Gastrocnemius medialis (tissue), 4 donors: ENCODE measurements at regions not wholly inside any gene's neighbourhood (a gene's known extent, or its start where the extent isn't known, plus 50 kb on each side); places are given as distances from the start of the nearest gene placed in this dataset.

Source experiments
- ATAC-seq, 2 donors: fragments of 150-250 bp; one replicate each; pipeline ENCODE4 v1.9.1; 2016
- DNase-seq, 2 donors: peaks; one replicate each; pipeline ENCODE4 v3.0.0-alpha.2; 2019
- H3K27ac ChIP-seq, 4 donors: fragments of 200-600 bp; sonication (generic); 1 replicate in 1 of 4; 2 replicates in 3 of 4; pipeline ENCODE4 v1.5.1; 2016 to 2018; ENCODE audit warnings: mild to moderate bottlenecking in 2 of 4, moderate library complexity in 1 of 4
- H3K27me3 ChIP-seq, 3 donors: fragments of 200-600 bp; sonication (generic) in 2 of 3; 1 replicate in 1 of 3; 2 replicates in 2 of 3; pipeline versions ENCODE4 v1.5.1 to v1.6.0; 2016 to 2019; ENCODE audit warnings: mild to moderate bottlenecking in 1 of 3, moderate library complexity in 1 of 3
- H3K36me3 ChIP-seq, 2 donors: fragments of 200-600 bp; sonication (generic) in 1 of 2; one replicate each; pipeline ENCODE4 v1.5.1; 2017 to 2018
- H3K4me1 ChIP-seq, 2 donors: fragments of 200-600 bp; sonication (generic) in 1 of 2; one replicate each; pipeline ENCODE4 v1.5.1; 2016 to 2017; ENCODE audit warnings: mild to moderate bottlenecking in 2 of 2
- H3K4me3 ChIP-seq, 4 donors: fragments of 200-600 bp; sonication (generic) in 3 of 4; 1 replicate in 1 of 4; 2 replicates in 3 of 4; pipeline ENCODE4 v1.5.1; 2016 to 2019; ENCODE audit warnings: mild to moderate bottlenecking in 2 of 4
- H3K9me3 ChIP-seq, 3 donors: fragments of 200-600 bp; sonication (generic) in 2 of 3; 1 replicate in 1 of 3; 2 replicates in 2 of 3; pipeline ENCODE4 v1.5.1; 2016 to 2019
- CTCF ChIP-seq, 5 experiments: fragments of 450-650 bp in 3 of 5; fragments of 200-600 bp in 2 of 5; sonication (generic) in 2 of 5; IDR thresholded peaks in 4 of 5; conservative IDR thresholded peaks in 1 of 5; 1 replicate in 4 of 5; 2 replicates in 1 of 5; pipeline ENCODE4 v1.5.1; 2016 to 2019; ENCODE audit warnings: antibody characterized with exemption in 5 of 5, mild to moderate bottlenecking in 3 of 5, moderate library complexity in 3 of 5
- POLR2A ChIP-seq, 2 donors: fragments of 450-650 bp; IDR thresholded peaks; one replicate each; pipeline ENCODE4 v1.6.1; 2017; ENCODE audit warnings: antibody characterized with exemption in 2 of 2, mild to moderate bottlenecking in 2 of 2, moderate library complexity in 2 of 2
- in situ Hi-C, 4 donors: fragments of 200-750 bp; cut with MboI; loops; one replicate each; pipeline versions ENCODE4 v1.15.0 to v1.8.0; 2017; ENCODE audit warnings: low sequenced_read_pairs in 4 of 4
- intact Hi-C: fragments of 100-400 bp; cut with DNase I; formaldehyde crosslinking; loops from one replicate; pipeline ENCODE4 v1.15.1; 2023; ENCODE audit warnings: low total_unique reads

- no peak for DNase-seq
- no peaks in the 10 kb centered on the region for H3K4me1 ChIP-seq
- intact Hi-C loops = no loop called here
- H3K27me3 ChIP-seq = no peaks in the 10 kb centered on the region
- no peak for ATAC-seq
- no peaks in the 10 kb centered on the region for H3K9me3 ChIP-seq
- no peak overlapping the region for H3K27ac ChIP-seq
- in situ Hi-C loops = no loop called here
- H3K4me3 ChIP-seq = no peak overlapping the region
- no peak for TF ChIP-seq CTCF (IDR thresholded peaks at IDR 0.05 in 4 of 5, conservative IDR thresholded peaks at IDR 0.05 in 1 of 5)
- no peak for TF ChIP-seq POLR2A (IDR thresholded peaks at IDR 0.05)
- no peaks in the 10 kb centered on the region for H3K36me3 ChIP-seq
These were observed 571.0 kb downstream of the RNF144B start for GRCh38 chr6:18958146-18958545.

DNA sequence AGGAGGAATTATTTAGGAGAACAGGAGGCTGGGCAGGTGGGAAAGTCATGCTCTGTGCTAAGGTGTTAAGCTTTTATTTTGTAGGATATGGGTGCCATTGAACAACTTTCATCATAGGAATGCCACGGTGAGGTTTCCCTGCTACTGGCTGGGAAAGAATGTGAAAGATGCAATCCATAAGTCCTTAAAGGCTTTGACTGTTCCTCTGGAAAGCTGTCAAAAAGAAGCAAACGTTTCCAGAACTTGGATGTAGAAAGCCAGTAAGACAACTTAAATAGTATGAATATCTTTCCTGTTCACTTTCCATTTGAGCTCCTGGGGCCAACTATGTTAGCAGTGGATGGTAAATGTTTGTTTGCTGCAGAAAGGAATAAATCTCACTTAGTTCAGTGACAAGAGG lies 574.4 kb downstream of the RNF144B start:
- H3K36me3 ChIP-seq = no peaks in the 10 kb centered on the region
- no peak overlapping the region for H3K27ac ChIP-seq
- in situ Hi-C loops (no loop called here), intact Hi-C loops (no loop called here)
- no peaks in the 10 kb centered on the region for H3K9me3 ChIP-seq
- TF ChIP-seq POLR2A (IDR thresholded peaks at IDR 0.05) (no peak), CTCF (IDR thresholded peaks at IDR 0.05 in 4 of 5, conservative IDR thresholded peaks at IDR 0.05 in 1 of 5) (no peak)
- H3K4me3 ChIP-seq = no peak overlapping the region
- DNase-seq (no peak), ATAC-seq (no peak)
- no peaks in the 10 kb centered on the region for H3K27me3 ChIP-seq
- no peaks in the 10 kb centered on the region for H3K4me1 ChIP-seq

GRCh38 chr6:18962361-18962905 lies 575.3 kb downstream of the RNF144B start:
- H3K27me3 ChIP-seq = no peaks in the 10 kb centered on the region
- H3K4me1 ChIP-seq = no peaks in the 10 kb centered on the region
- in situ Hi-C loops (no loop called here), intact Hi-C loops (no loop called here)
- no peak for DNase-seq
- no peak for ATAC-seq
- no peaks in the 10 kb centered on the region for H3K36me3 ChIP-seq
- no peak overlapping the region for H3K27ac ChIP-seq
- H3K4me3 ChIP-seq = no peak overlapping the region
- TF ChIP-seq POLR2A (IDR thresholded peaks at IDR 0.05) = no peak
- no peak for TF ChIP-seq CTCF (IDR thresholded peaks at IDR 0.05 in 4 of 5, conservative IDR thresholded peaks at IDR 0.05 in 1 of 5)
- H3K9me3 ChIP-seq = no peaks in the 10 kb centered on the region

DNA sequence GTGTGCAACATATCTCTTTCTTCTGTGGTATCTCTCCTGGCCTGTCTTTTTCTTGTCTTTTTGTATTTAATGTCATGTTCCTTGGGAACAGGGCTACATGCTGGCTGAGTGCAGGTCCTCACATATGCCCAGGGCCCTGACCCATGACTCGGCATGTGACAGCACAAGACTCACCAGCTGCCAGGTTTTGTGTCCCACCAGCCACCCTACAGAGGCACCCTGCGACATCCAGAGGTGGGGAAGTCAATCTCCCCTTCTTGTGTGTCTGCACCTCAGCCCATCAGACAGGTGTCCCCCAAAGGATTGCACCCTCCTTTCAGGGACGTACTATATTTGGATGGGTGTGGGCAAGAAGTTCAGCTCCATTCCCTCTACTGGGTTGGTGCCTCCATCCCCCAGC lies 576.3 kb downstream of the RNF144B start:
- Histone ChIP-seq H3K4me1 (no peaks in the 10 kb centered on the region), H3K27ac (no peak overlapping the region), H3K9me3 (no peaks in the 10 kb centered on the region), H3K27me3 (no peaks in the 10 kb centered on the region), H3K4me3 (no peak overlapping the region), H3K36me3 (no peaks in the 10 kb centered on the region)
- in situ Hi-C loops (no loop called here), intact Hi-C loops (no loop called here)
- no peak for ATAC-seq
- TF ChIP-seq POLR2A (IDR thresholded peaks at IDR 0.05) = no peak
- TF ChIP-seq CTCF (IDR thresholded peaks at IDR 0.05 in 4 of 5, conservative IDR thresholded peaks at IDR 0.05 in 1 of 5) = no peak
- no peak for DNase-seq

DNA sequence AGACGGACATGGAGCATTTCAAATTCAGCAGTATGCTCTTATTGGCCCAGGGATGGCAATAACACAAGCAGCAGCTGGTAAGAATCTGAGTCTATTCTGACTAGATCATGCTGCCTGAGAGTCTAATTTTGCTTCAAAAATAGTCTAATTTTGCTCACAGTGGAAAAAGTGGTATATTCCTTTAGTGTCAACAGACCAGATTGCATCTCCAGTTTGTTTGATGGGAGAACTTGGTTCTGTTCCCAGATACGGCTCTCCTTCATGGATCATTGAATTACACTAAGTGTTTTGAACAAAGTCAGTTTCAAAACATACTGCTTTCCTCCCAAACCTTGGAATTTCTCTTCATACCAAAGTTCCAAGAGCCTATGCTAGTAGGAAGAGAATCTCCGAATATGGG lies 586.1 kb downstream of the RNF144B start:
- H3K27ac ChIP-seq = no peak overlapping the region
- ATAC-seq (no peak), DNase-seq (no peak)
- no peaks in the 10 kb centered on the region for H3K36me3 ChIP-seq
- H3K9me3 ChIP-seq = peaks cover 0 to 5% (median 0%) of the 10 kb centered on the region in 3 donors
- intact Hi-C loops (no loop called here), in situ Hi-C loops (no loop called here)
- no peak overlapping the region for H3K4me3 ChIP-seq
- H3K4me1 ChIP-seq = no peaks in the 10 kb centered on the region
- H3K27me3 ChIP-seq = no peaks in the 10 kb centered on the region
- TF ChIP-seq CTCF (IDR thresholded peaks at IDR 0.05 in 4 of 5, conservative IDR thresholded peaks at IDR 0.05 in 1 of 5) (no peak), POLR2A (IDR thresholded peaks at IDR 0.05) (no peak)
